Fibroblast of villous mesenchyme (primary cell): ENCODE measurements at regions not wholly inside any gene's neighbourhood (a gene's known extent, or its start where the extent isn't known, plus 50 kb on each side); places are given as distances from the start of the nearest gene placed in this dataset.

Experiments used
- DNase-seq: peaks from one replicate; pipeline ENCODE4 v3.0.0-alpha.2; 2010; ENCODE audit warnings: low read depth
- H3K4me3 ChIP-seq: 2 replicates; pipeline ENCODE4 v1.5.1; 2011; ENCODE audit warnings: low read depth, mild to moderate bottlenecking, low read length
- CTCF ChIP-seq: IDR thresholded peaks from 2 replicates; pipeline ENCODE4 v1.5.1; 2012; ENCODE audit warnings: low read depth, mild to moderate bottlenecking, low read length; ENCODE audit not compliant: insufficient read depth

DNA sequence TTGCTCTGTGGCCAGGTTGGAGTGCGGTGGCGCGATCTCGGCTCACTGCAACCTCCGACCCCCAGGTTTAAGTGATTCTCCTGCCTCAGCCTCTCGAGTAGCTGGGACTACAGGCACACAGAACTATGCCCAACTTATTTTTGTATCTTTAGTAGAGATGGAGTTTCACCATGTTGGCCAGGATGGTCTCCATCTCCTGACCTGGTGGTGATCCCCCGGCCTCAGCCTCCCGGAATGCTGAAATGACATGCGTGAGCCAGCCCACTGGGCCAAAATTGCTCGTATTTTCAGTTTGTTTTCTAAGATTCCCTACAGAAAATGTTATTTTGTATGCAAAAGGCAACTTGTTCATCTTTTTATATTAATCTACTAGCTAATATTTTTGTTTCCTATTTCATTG lies 782.6 kb downstream of the TLE1 start:
- TF ChIP-seq CTCF = no peak
- no peak for DNase-seq
- H3K4me3 ChIP-seq = no peak overlapping the region

GRCh38 chr9:80899208-80899607 lies 790.1 kb downstream of the TLE1 start:
- no peak for TF ChIP-seq CTCF
- DNase-seq = peak; percentile 3
- no peak overlapping the region for H3K4me3 ChIP-seq

DNA sequence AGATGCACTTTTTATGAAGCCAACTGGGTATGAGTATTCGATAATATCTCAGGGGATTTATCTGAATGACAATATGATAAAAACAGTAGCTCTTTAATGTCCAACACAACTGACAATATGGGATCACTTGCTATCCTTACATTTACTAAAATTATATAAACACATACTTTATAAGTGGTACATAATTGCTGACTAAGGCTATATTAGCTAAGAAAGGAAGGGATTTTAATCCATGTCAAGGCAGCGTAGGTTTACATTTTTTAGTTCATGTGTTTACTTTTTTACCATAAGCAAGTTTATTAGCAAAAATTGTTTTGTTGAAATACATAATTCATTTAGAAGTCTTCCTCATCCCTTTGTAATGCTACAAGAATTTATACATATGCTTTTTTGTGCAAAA lies 796.2 kb downstream of the TLE1 start:
- no peak for TF ChIP-seq CTCF
- H3K4me3 ChIP-seq = no peak overlapping the region
- DNase-seq = no peak

GRCh38 chr9:80892703-80893102 lies 796.6 kb downstream of the TLE1 start:
- TF ChIP-seq CTCF = no peak
- no peak overlapping the region for H3K4me3 ChIP-seq
- DNase-seq = no peak

DNA sequence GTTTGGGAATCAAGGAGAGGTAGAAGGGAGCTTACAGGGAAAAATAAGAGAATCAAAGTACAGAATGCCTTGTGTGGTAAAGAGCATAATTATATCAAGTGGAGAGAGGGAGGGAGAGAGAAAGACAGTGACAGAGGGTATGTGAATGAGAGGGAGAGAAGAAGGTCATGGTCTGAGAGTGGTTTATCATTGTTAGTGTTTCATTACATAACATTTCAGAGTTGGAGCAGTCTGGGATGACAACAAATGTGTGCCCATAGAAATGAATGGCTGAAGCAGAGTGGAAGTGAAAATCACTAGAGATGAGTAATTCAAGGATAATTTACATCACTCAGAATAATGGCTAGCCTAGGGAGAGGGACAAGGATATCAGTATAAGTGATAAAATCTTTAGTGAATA lies 799.2 kb downstream of the TLE1 start:
- no peak for TF ChIP-seq CTCF
- H3K4me3 ChIP-seq = no peak overlapping the region
- no peak for DNase-seq

- TF ChIP-seq CTCF = no peak
- DNase-seq = peak; percentile 5
- no peak overlapping the region for H3K4me3 ChIP-seq
Observed at GRCh38 chr9:80885894-80886293, 803.5 kb downstream of the TLE1 start.

- no peak for DNase-seq
- TF ChIP-seq CTCF = no peak
- no peak overlapping the region for H3K4me3 ChIP-seq
Observed at GRCh38 chr9:80883826-80884579, 805.3 kb downstream of the TLE1 start.
